GM23248 (cell line): ENCODE measurements at regions not wholly inside any gene's neighbourhood (a gene's known extent, or its start where the extent isn't known, plus 50 kb on each side); places are given as distances from the start of the nearest gene placed in this dataset.
A peak's percentile ranks its signal among the peaks of the same experiment; 100 is the strongest.

Experiments used
- DNase-seq: peaks from one replicate; pipeline ENCODE4 v3.0.0-alpha.2; 2015
- H2AFZ ChIP-seq: fragments of 200-600 bp; sonication (generic); 2 replicates; pipeline ENCODE4 v1.6.1; 2016; ENCODE audit warnings: antibody characterized with exemption
- H3F3A ChIP-seq: fragments of 200-600 bp; sonication (generic); 2 replicates; pipeline ENCODE4 v1.6.1; 2016; ENCODE audit warnings: mild to moderate bottlenecking, antibody characterized with exemption, mixed run types; ENCODE audit not compliant: insufficient read depth
- H3K27ac ChIP-seq: fragments of 200-600 bp; sonication (generic); 2 replicates; pipeline ENCODE4 v1.5.1; 2016; ENCODE audit warnings: mild to moderate bottlenecking
- H3K27me3 ChIP-seq: fragments of 200-600 bp; sonication (generic); replicated peaks from 2 replicates; pipeline ENCODE4 v1.6.1; 2016; ENCODE audit warnings: mild to moderate bottlenecking; ENCODE audit not compliant: insufficient read depth
- H3K36me3 ChIP-seq: fragments of 200-600 bp; sonication (generic); 2 replicates; pipeline ENCODE4 v1.6.1; 2016; ENCODE audit warnings: low read depth, mild to moderate bottlenecking
- H3K4me1 ChIP-seq: fragments of 200-600 bp; sonication (generic); 2 replicates; pipeline ENCODE4 v1.6.1; 2016; ENCODE audit warnings: mild to moderate bottlenecking; ENCODE audit not compliant: insufficient read depth
- H3K4me2 ChIP-seq: fragments of 200-600 bp; sonication (generic); one replicate; pipeline ENCODE4 v1.6.1; 2016; ENCODE audit warnings: mild to moderate bottlenecking; ENCODE audit not compliant: unreplicated experiment
- H3K4me3 ChIP-seq: fragments of 200-600 bp; sonication (generic); 2 replicates; pipeline ENCODE4 v1.5.1; 2016; ENCODE audit warnings: mild to moderate bottlenecking
- H3K79me2 ChIP-seq: fragments of 200-600 bp; sonication (generic); 2 replicates; pipeline ENCODE4 v1.6.1; 2016; ENCODE audit warnings: mild to moderate bottlenecking; ENCODE audit not compliant: insufficient read depth
- H3K9ac ChIP-seq: fragments of 200-600 bp; sonication (generic); 2 replicates; pipeline ENCODE4 v1.6.1; 2016; ENCODE audit warnings: mild to moderate bottlenecking
- H3K9me2 ChIP-seq: fragments of 200-600 bp; sonication (generic); 2 replicates; pipeline ENCODE4 v1.6.1; 2016; ENCODE audit warnings: mixed run types, mild to moderate bottlenecking, moderate library complexity; ENCODE audit not compliant: insufficient read depth
- H3K9me3 ChIP-seq: fragments of 200-600 bp; sonication (generic); one replicate; pipeline ENCODE4 v1.6.1; 2017; ENCODE audit warnings: low read depth
- H4K20me1 ChIP-seq: fragments of 200-600 bp; sonication (generic); 2 replicates; pipeline ENCODE4 v1.6.0; 2016; ENCODE audit not compliant: insufficient read depth
- EZH2 ChIP-seq: fragments of 200-600 bp; sonication (generic); IDR thresholded peaks from 2 replicates; pipeline ENCODE4 v1.6.1; 2018; ENCODE audit warnings: antibody characterized with exemption, mild to moderate bottlenecking; ENCODE audit not compliant: insufficient read depth, poor library complexity, severe bottlenecking
- EZH2phosphoT487 ChIP-seq: fragments of 200-600 bp; sonication (generic); IDR thresholded peaks from 2 replicates; pipeline ENCODE4 v1.6.1; 2018; ENCODE audit warnings: antibody characterized with exemption, moderate library complexity, mild to moderate bottlenecking, low read depth; ENCODE audit not compliant: insufficient read depth
- WGBS, 2 experiments: methylation state at CpG; one replicate each; pipeline ENCODE4 v1.1.6; 2015 to 2017; ENCODE audit warnings: low lambda C conversion rate in 2 of 2, low coverage in 1 of 2; ENCODE audit errors: missing lambda C conversion rate in 2 of 2; 5-methylcytosine and 5-hydroxymethylcytosine counted together
- in situ Hi-C: fragments of 300-500 bp; cut with MboI; formaldehyde crosslinking; loops from 2 replicates; pipeline ENCODE4 v1.15.0; 2020

DNA sequence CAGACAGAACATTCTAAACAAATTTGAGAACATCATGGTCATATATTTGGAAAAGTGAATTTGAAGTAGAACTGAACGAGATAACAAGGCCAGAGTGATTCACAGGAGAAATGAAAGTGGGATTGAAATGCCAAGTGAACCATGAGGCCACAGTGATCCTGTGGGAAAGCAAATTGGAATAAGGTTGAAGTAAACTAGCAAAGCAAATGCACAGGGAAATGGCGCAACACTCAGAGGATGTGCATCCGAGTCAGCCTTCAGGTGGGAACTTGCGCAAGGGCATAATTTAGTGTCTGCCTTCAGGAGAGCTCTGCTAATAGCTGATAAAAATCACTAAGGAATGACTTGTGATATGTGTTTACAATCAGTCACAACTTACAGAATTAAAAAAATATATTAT is 696.6 kb downstream of the LIG4 start:
- WGBS, 2 experiments = 80 to 86% methylated on average over 4 of the region's 4 CpGs
- H3K9me3 ChIP-seq = no peaks in the 10 kb centered on the region
- no peaks in the 10 kb centered on the region for H3K9me2 ChIP-seq
- peak; percentile 7 for DNase-seq
- H3K9ac ChIP-seq = no peak overlapping the region
- no peak overlapping the region for H3K27ac ChIP-seq
- H3K4me3 ChIP-seq = no peak overlapping the region
- no peaks in the 10 kb centered on the region for H3K27me3 ChIP-seq
- no peaks in the 10 kb centered on the region for H3K4me1 ChIP-seq
- H3K79me2 ChIP-seq = peaks cover 9% of the 10 kb centered on the region; the same call in 1 of the 2 replicates
- no peak overlapping the region for H2AFZ ChIP-seq
- H3K36me3 ChIP-seq = no peaks in the 10 kb centered on the region
- H4K20me1 ChIP-seq = no peaks in the 10 kb centered on the region
- no peak overlapping the region for H3K4me2 ChIP-seq
- TF ChIP-seq EZH2 (no peak), EZH2phosphoT487 (no peak)
- H3F3A ChIP-seq = peaks cover 6% of the 10 kb centered on the region; the same call in 1 of the 2 replicates
- in situ Hi-C loops = no loop called here

DNA sequence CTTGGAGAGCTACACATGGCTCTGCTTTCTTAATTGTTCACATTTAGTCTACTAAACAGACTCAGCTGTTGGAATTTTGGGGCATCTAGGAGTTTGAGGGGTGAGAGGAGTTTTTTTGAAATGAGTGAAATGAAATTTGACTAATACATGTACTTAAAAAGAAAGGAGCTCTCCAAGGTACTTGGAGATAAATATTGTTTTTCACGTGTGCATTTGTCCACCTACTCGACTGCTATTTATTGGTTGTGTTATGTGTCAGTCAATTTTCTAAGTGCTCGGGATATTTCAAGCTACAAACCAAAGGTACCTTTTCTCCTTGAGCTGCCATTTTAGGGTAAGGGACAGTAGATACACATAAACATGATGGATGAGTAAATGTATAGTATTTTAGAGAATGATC is 697.0 kb downstream of the LIG4 start:
- Histone ChIP-seq H3K27me3 (no peaks in the 10 kb centered on the region), H3K36me3 (no peaks in the 10 kb centered on the region), H3K27ac (no peak overlapping the region), H3K4me1 (no peaks in the 10 kb centered on the region), H3K79me2 (peaks cover 9% of the 10 kb centered on the region; the same call in 1 of the 2 replicates), H2AFZ (no peak overlapping the region), H3K4me2 (no peak overlapping the region), H3F3A (peaks cover 6% of the 10 kb centered on the region; the same call in 1 of the 2 replicates), H3K9me2 (no peaks in the 10 kb centered on the region), H4K20me1 (no peaks in the 10 kb centered on the region), H3K4me3 (no peak overlapping the region), H3K9me3 (no peaks in the 10 kb centered on the region), H3K9ac (no peak overlapping the region)
- 61 to 65% methylated on average over 3 of the region's 3 CpGs for WGBS, 2 experiments
- in situ Hi-C loops = no loop called here
- TF ChIP-seq EZH2 (no peak), EZH2phosphoT487 (no peak)
- peak; percentile 50 for DNase-seq

DNA sequence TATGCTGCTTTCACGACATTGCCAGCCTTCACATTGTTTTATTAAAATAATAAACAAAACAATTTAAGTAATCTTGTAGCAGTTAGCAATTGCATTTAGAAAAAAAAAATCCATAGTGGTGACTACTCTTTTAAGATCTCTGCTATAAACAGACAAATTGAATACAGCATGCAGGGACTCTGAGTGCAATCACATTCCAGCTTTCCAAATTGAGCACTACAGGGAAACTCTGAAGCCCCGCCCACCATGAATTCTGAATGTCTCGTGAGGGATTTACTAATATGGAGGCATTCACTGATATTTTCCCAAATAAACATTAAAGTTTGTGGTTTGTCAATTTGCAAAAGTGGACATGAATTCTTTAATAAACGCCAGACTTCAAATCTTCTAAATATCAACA is 698.8 kb downstream of the LIG4 start:
- no peaks in the 10 kb centered on the region for H3K9me3 ChIP-seq
- TF ChIP-seq EZH2 (no peak), EZH2phosphoT487 (no peak)
- no peaks in the 10 kb centered on the region for H3K9me2 ChIP-seq
- peaks cover 6% of the 10 kb centered on the region; the same call in 1 of the 2 replicates for H3F3A ChIP-seq
- H3K27me3 ChIP-seq = no peaks in the 10 kb centered on the region
- no peaks in the 10 kb centered on the region for H4K20me1 ChIP-seq
- in situ Hi-C loops = no loop called here
- no peak for DNase-seq
- H3K4me2 ChIP-seq = no peak overlapping the region
- no peak overlapping the region for H3K27ac ChIP-seq
- WGBS, 2 experiments = 69 to 73% methylated on average over 4 of the region's 4 CpGs
- H3K79me2 ChIP-seq = peaks cover 9% of the 10 kb centered on the region; the same call in 1 of the 2 replicates
- no peak overlapping the region for H2AFZ ChIP-seq
- no peak overlapping the region for H3K4me3 ChIP-seq
- no peaks in the 10 kb centered on the region for H3K4me1 ChIP-seq
- no peak overlapping the region for H3K9ac ChIP-seq
- no peaks in the 10 kb centered on the region for H3K36me3 ChIP-seq

DNA sequence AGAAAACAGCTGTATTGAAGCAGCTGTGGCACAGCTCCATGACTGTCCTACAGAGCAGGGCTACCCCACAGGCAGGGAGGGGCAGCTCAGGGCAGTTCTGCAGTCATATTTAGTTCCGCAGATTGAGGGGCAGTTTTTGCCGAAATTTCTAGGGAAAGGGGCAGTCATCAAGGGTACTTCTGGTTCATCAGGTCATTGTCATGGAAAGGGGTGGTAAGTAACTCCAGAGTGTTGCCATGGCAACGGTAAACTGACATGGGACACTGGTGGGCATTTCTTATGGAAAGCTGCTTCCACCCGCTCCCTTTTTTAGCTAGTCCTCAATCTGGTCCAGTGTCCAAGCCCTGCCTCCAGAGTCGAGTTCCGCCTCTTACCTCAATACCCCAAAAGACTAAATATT is 702.8 kb downstream of the LIG4 start:
- no peaks in the 10 kb centered on the region for H3K27me3 ChIP-seq
- in situ Hi-C loops = no loop called here
- H3K36me3 ChIP-seq = no peaks in the 10 kb centered on the region
- TF ChIP-seq EZH2 = no peak
- TF ChIP-seq EZH2phosphoT487 = no peak
- no peak for DNase-seq
- no peaks in the 10 kb centered on the region for H3F3A ChIP-seq
- no peaks in the 10 kb centered on the region for H3K4me1 ChIP-seq
- WGBS, 2 experiments = 83 to 91% methylated on average over 6 of the region's 6 CpGs
- H2AFZ ChIP-seq = no peak overlapping the region
- H4K20me1 ChIP-seq = no peaks in the 10 kb centered on the region
- no peak overlapping the region for H3K4me3 ChIP-seq
- no peak overlapping the region for H3K4me2 ChIP-seq
- H3K9me3 ChIP-seq = no peaks in the 10 kb centered on the region
- H3K27ac ChIP-seq = no peak overlapping the region
- no peaks in the 10 kb centered on the region for H3K9me2 ChIP-seq
- no peaks in the 10 kb centered on the region; the same call in 1 of the 2 replicates for H3K79me2 ChIP-seq
- no peak overlapping the region for H3K9ac ChIP-seq

DNA sequence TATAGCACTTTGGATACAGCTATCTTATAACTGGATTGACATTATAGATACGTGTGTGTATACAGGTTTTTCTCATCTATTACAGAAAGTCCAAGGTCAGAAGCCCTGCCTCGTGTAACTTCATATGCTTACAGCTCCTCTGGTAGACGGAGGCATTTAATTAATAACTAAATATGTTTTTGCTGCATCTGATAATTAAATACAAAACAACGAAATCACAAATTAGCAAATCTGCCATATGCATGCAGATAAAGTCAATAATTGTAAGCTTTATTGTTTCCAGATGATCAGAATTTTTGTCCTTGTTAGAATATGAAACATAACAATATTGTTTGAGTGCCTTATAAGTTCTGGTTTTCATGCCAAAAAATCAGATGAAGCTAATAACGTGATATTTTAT is 717.7 kb downstream of the LIG4 start:
- H3K4me2 ChIP-seq = no peak overlapping the region
- H3K4me1 ChIP-seq = no peaks in the 10 kb centered on the region
- no peaks in the 10 kb centered on the region for H4K20me1 ChIP-seq
- 37 to 49% methylated on average over 5 of the region's 5 CpGs for WGBS, 2 experiments
- no peaks in the 10 kb centered on the region for H3K9me3 ChIP-seq
- no peak for DNase-seq
- H3K27me3 ChIP-seq = no peaks in the 10 kb centered on the region
- H3K9ac ChIP-seq = no peak overlapping the region
- no peak overlapping the region for H2AFZ ChIP-seq
- in situ Hi-C loops = no loop called here
- no peak for TF ChIP-seq EZH2
- no peak for TF ChIP-seq EZH2phosphoT487
- no peak overlapping the region for H3K4me3 ChIP-seq
- peaks cover 18% of the 10 kb centered on the region for H3K79me2 ChIP-seq
- H3F3A ChIP-seq = no peaks in the 10 kb centered on the region
- H3K27ac ChIP-seq = no peak overlapping the region
- H3K36me3 ChIP-seq = no peaks in the 10 kb centered on the region
- no peaks in the 10 kb centered on the region; the same call in 1 of the 2 replicates for H3K9me2 ChIP-seq
